ENCODE measurements at regions not wholly inside any gene's neighbourhood (a gene's known extent, or its start where the extent isn't known, plus 50 kb on each side); places are given as distances from the start of the nearest gene placed in this dataset.

- H3K27me3 Mint-ChIP-seq (ENCODE audit: low read depth) = peaks cover 11% of the 10 kb centered on the region
- no peak overlapping the region for H3K4me3 Mint-ChIP-seq (ENCODE audit: unreplicated experiment)
- H3K4me1 Mint-ChIP-seq (ENCODE audit: low read depth) = no peaks in the 10 kb centered on the region
- no peak for DNase-seq (ENCODE audit: low spot score)
- peaks cover 2% of the 10 kb centered on the region for H3K36me3 Mint-ChIP-seq (ENCODE audit: low read depth)
- peaks cover 4% of the 10 kb centered on the region for H3K9me3 Mint-ChIP-seq (ENCODE audit: low read depth)
- no peak overlapping the region for H3K27ac Mint-ChIP-seq (ENCODE audit: unreplicated experiment)
- TF ChIP-seq CTCF (IDR thresholded peaks at IDR 0.05) = no peak
Measured at GRCh38 chr12:30218073-30218472, 434.3 kb upstream of the TMTC1 start.

GRCh38 chr12:30213166-30213565 lies 429.4 kb upstream of the TMTC1 start:
- H3K4me3 Mint-ChIP-seq (ENCODE audit: unreplicated experiment) = no peak overlapping the region
- H3K27me3 Mint-ChIP-seq (ENCODE audit: low read depth) = peaks cover 7% of the 10 kb centered on the region
- TF ChIP-seq CTCF (IDR thresholded peaks at IDR 0.05) = no peak
- DNase-seq (ENCODE audit: low spot score) = no peak
- H3K4me1 Mint-ChIP-seq (ENCODE audit: low read depth) = no peaks in the 10 kb centered on the region
- H3K36me3 Mint-ChIP-seq (ENCODE audit: low read depth) = no peaks in the 10 kb centered on the region
- H3K9me3 Mint-ChIP-seq (ENCODE audit: low read depth) = no peaks in the 10 kb centered on the region
- no peak overlapping the region for H3K27ac Mint-ChIP-seq (ENCODE audit: unreplicated experiment)

- H3K4me1 Mint-ChIP-seq (ENCODE audit: low read depth) = no peaks in the 10 kb centered on the region
- no peaks in the 10 kb centered on the region for H3K9me3 Mint-ChIP-seq (ENCODE audit: low read depth)
- no peak overlapping the region for H3K27ac Mint-ChIP-seq (ENCODE audit: unreplicated experiment)
- no peak for TF ChIP-seq CTCF (IDR thresholded peaks at IDR 0.05)
- no peak overlapping the region for H3K4me3 Mint-ChIP-seq (ENCODE audit: unreplicated experiment)
- no peaks in the 10 kb centered on the region for H3K36me3 Mint-ChIP-seq (ENCODE audit: low read depth)
- DNase-seq (ENCODE audit: low spot score) = no peak
- H3K27me3 Mint-ChIP-seq (ENCODE audit: low read depth) = peaks cover 9% of the 10 kb centered on the region
Measured at GRCh38 chr12:30211743-30212142, 428.0 kb upstream of the TMTC1 start.

- Mint-ChIP-seq H3K4me1 (ENCODE audit: low read depth) (no peaks in the 10 kb centered on the region), H3K27me3 (ENCODE audit: low read depth) (peaks cover 37% of the 10 kb centered on the region), H3K36me3 (ENCODE audit: low read depth) (no peaks in the 10 kb centered on the region), H3K9me3 (ENCODE audit: low read depth) (no peaks in the 10 kb centered on the region), H3K4me3 (ENCODE audit: unreplicated experiment) (no peak overlapping the region), H3K27ac (ENCODE audit: unreplicated experiment) (no peak overlapping the region)
- TF ChIP-seq CTCF (IDR thresholded peaks at IDR 0.05) = no peak
- DNase-seq (ENCODE audit: low spot score) = no peak
Measured at GRCh38 chr12:30203981-30204380, 420.2 kb upstream of the TMTC1 start.

GRCh38 chr12:30202521-30203254 lies 418.9 kb upstream of the TMTC1 start:
- Mint-ChIP-seq H3K36me3 (ENCODE audit: low read depth) (no peaks in the 10 kb centered on the region), H3K27ac (ENCODE audit: unreplicated experiment) (no peak overlapping the region), H3K4me3 (ENCODE audit: unreplicated experiment) (no peak overlapping the region), H3K4me1 (ENCODE audit: low read depth) (peaks cover 4% of the 10 kb centered on the region), H3K27me3 (ENCODE audit: low read depth) (peaks cover 37% of the 10 kb centered on the region), H3K9me3 (ENCODE audit: low read depth) (no peaks in the 10 kb centered on the region)
- no peak for TF ChIP-seq CTCF (IDR thresholded peaks at IDR 0.05)
- DNase-seq (ENCODE audit: low spot score) = no peak
